ENCODE measurements at regions not wholly inside any gene's neighbourhood (a gene's known extent, or its start where the extent isn't known, plus 50 kb on each side); places are given as distances from the start of the nearest gene placed in this dataset.

DNA sequence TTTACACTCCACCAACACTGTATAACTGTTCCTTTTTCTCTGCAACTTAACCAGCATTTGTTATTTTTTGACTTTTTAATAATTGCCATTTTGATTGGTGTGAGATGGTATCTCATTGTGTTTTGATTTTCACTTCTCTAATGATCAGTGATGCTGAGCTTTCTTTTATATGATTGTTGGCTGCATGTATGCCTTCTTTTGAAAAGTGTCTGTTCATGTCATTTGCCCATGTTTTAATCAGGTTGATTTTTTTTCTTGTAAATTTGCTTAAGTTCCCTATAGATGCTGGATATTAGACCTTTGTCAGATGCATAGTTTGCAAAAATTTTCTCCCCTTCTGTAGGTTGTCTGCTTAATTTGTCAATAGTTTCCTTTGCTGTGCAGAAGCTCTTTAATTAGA, 263.0 kb downstream of the MBNL1 start:
- TF ChIP-seq, protein P1, sequence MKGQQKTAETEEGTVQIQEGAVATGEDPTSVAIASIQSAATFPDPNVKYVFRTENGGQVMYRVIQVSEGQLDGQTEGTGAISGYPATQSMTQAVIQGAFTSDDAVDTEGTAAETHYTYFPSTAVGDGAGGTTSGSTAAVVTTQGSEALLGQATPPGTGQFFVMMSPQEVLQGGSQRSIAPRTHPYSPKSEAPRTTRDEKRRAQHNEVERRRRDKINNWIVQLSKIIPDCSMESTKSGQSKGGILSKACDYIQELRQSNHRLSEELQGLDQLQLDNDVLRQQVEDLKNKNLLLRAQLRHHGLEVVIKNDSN (IDR thresholded peaks at IDR 0.05; ENCODE audit: borderline replicate concordance, extremely low read length, insufficient read depth, low read depth, low read length): no peak
- TF ChIP-seq EGR1 (IDR thresholded peaks at IDR 0.05; ENCODE audit: borderline replicate concordance in 1 of 2, low read depth in 2 of 2, low read length in 2 of 2): no peak
- no peak for TF ChIP-seq RFX5 (IDR thresholded peaks at IDR 0.05; ENCODE audit: low read depth, low read length)
- TF ChIP-seq RCOR1 (conservative IDR thresholded peaks at IDR 0.05; ENCODE audit: low read depth, low read length): no peak
- no peak for TF ChIP-seq CTCF (IDR thresholded peaks at IDR 0.05 in 2 of 3, conservative IDR thresholded peaks at IDR 0.05 in 1 of 3; ENCODE audit: control insufficient read depth in 2 of 3, extremely low read depth in 1 of 3, insufficient read depth in 1 of 3, low read depth in 3 of 3, low read length in 3 of 3)
- no peak for TF ChIP-seq POLR2A (IDR thresholded peaks at IDR 0.05; ENCODE audit: low read depth, low read length)
- no peak for TF ChIP-seq DPF2 (IDR thresholded peaks at IDR 0.05)
- no peak for TF ChIP-seq FOXK2 (IDR thresholded peaks at IDR 0.05)
- no peak for TF ChIP-seq E2F8 (IDR thresholded peaks at IDR 0.05; ENCODE audit: low read depth, partially characterized antibody)
- no peak for TF ChIP-seq ZNF592 (IDR thresholded peaks at IDR 0.05)
- TF ChIP-seq ZNF207 (IDR thresholded peaks at IDR 0.05; ENCODE audit: borderline replicate concordance): no peak
- TF ChIP-seq SMARCA5 (IDR thresholded peaks at IDR 0.05): no peak
